ENCODE measurements at regions not wholly inside any gene's neighbourhood (a gene's known extent, or its start where the extent isn't known, plus 50 kb on each side); places are given as distances from the start of the nearest gene placed in this dataset.

DNA sequence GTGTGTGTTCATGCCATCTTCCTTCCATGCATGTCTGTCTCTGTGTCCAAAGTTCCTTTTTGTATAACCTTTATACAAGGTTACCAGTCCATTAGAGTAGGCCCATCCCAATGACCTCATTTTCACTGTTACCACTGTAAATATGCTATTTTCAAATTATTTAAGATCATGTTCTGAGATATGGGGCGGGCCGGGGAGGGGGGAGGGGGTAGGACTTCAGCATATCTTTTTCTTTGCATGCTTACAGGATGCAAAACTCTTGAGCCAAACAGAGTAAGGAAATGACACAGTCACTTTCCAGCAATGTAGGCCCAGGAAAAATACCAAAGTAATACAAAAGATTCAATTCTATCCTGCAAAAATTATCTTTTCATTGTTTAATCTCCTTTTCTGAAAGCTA lies 124.1 kb upstream of the HNRNPA3 start (continued):
- TF ChIP-seq, protein P1, sequence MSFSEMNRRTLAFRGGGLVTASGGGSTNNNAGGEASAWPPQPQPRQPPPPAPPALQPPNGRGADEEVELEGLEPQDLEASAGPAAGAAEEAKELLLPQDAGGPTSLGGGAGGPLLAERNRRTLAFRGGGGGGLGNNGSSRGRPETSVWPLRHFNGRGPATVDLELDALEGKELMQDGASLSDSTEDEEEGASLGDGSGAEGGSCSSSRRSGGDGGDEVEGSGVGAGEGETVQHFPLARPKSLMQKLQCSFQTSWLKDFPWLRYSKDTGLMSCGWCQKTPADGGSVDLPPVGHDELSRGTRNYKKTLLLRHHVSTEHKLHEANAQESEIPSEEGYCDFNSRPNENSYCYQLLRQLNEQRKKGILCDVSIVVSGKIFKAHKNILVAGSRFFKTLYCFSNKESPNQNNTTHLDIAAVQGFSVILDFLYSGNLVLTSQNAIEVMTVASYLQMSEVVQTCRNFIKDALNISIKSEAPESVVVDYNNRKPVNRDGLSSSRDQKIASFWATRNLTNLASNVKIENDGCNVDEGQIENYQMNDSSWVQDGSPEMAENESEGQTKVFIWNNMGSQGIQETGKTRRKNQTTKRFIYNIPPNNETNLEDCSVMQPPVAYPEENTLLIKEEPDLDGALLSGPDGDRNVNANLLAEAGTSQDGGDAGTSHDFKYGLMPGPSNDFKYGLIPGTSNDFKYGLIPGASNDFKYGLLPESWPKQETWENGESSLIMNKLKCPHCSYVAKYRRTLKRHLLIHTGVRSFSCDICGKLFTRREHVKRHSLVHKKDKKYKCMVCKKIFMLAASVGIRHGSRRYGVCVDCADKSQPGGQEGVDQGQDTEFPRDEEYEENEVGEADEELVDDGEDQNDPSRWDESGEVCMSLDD (tag by site-specific recombination; IDR thresholded peaks at IDR 0.05) = no peak
- no peak for TF ChIP-seq ZNF174 (tag by site-specific recombination; IDR thresholded peaks at IDR 0.05)

GRCh38 chr2:177090967-177091366 lies 121.6 kb upstream of the HNRNPA3 start:
- H3K4me1 ChIP-seq (ENCODE audit: control insufficient read depth, insufficient read depth, low read length) = no peaks in the 10 kb centered on the region
- H3K36me3 ChIP-seq (ENCODE audit: control insufficient read depth in 2 of 2, insufficient read depth in 1 of 2, low read length in 2 of 2) = no peaks in the 10 kb centered on the region
- H3K27ac ChIP-seq (ENCODE audit: extremely low read depth, low read depth, low read length) = no peak overlapping the region
- ChIA-PET POLR2A (interaction anchor here (0.6 kb wide), 1 partner anchor 581 kb away, joined by 5 read pairs; no protein-coding TSS in a partner anchor), CTCF (interaction anchor here (0.5 to 0.7 kb wide), 2 partner anchors 35 to 400 kb away, joined by 3 to 4 read pairs; no protein-coding TSS in a partner anchor)
- no peaks in the 10 kb centered on the region for H3K9me3 ChIP-seq (ENCODE audit: control insufficient read depth, insufficient read depth, low read depth, low read length)
- TF ChIP-seq ZNF747 (tag by site-specific recombination; IDR thresholded peaks at IDR 0.05) (no peak), ZNF146 (tag by site-specific recombination; IDR thresholded peaks at IDR 0.05) (no peak), KLF9 (tag by site-specific recombination; IDR thresholded peaks at IDR 0.05; ENCODE audit: low read depth) (no peak), ZNF23 (tag by site-specific recombination; IDR thresholded peaks at IDR 0.05; ENCODE audit: borderline replicate concordance) (no peak), ZNF513 (tag by site-specific recombination; IDR thresholded peaks at IDR 0.05) (no peak), ZNF629 (tag by site-specific recombination; IDR thresholded peaks at IDR 0.05) (no peak), ZNF24 (tag by site-specific recombination; IDR thresholded peaks at IDR 0.05) (no peak), ZNF510 (tag by site-specific recombination; IDR thresholded peaks at IDR 0.05; ENCODE audit: insufficient replicate concordance) (no peak), BCL11A (tag by site-specific recombination; IDR thresholded peaks at IDR 0.05; ENCODE audit: low read depth) (no peak), ZNF324 (tag by site-specific recombination; IDR thresholded peaks at IDR 0.05) (no peak), ZNF654 (tag by site-specific recombination; IDR thresholded peaks at IDR 0.05; ENCODE audit: low read depth) (no peak)
- TF ChIP-seq, protein P2, sequence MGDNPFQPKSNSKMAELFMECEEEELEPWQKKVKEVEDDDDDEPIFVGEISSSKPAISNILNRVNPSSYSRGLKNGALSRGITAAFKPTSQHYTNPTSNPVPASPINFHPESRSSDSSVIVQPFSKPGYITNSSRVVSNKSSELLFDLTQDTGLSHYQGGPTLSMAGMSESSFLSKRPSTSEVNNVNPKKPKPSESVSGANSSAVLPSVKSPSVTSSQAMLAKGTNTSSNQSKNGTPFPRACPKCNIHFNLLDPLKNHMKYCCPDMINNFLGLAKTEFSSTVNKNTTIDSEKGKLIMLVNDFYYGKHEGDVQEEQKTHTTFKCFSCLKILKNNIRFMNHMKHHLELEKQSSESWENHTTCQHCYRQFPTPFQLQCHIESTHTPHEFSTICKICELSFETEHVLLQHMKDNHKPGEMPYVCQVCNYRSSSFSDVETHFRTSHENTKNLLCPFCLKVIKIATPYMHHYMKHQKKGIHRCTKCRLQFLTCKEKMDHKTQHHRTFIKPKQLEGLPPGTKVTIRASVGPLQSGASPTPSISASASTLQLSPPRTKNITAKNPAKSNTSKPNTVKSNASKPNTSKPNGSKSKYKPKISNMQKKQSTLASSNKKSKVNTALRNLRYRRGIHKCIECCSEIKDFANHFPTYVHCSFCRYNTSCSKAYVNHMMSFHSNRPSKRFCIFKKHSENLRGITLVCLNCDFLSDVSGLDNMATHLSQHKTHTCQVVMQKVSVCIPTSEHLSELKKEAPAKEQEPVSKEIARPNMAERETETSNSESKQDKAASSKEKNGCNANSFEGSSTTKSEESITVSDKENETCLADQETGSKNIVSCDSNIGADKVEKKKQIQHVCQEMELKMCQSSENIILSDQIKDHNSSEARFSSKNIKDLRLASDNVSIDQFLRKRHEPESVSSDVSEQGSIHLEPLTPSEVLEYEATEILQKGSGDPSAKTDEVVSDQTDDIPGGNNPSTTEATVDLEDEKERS (tag by site-specific recombination; IDR thresholded peaks at IDR 0.05) = no peak
- no peak overlapping the region for H3K4me3 ChIP-seq (ENCODE audit: low read depth, low read length)

DNA sequence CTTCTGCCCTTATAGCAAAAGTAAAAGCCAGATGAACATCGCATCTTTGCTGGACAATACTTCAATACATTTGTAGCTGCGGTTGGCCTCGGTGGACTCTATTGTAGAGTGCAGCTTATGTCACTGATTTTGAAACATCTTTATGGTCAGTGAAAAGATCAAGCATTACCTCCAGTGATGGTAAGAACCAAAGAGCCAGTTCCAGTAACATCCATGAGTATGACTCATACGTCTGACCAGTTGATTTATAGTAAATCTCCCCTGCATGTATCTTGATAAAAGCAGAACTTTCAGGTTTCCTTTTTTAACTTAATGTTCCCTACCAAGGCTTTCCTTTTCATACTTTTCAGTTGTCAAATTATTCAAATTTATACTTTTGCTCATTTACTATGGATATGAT lies 119.2 kb upstream of the HNRNPA3 start:
- Histone ChIP-seq H3K4me1 (ENCODE audit: control insufficient read depth, insufficient read depth, low read length) (no peaks in the 10 kb centered on the region), H3K36me3 (ENCODE audit: control insufficient read depth in 2 of 2, insufficient read depth in 1 of 2, low read length in 2 of 2) (no peaks in the 10 kb centered on the region), H3K4me3 (ENCODE audit: low read depth, low read length) (no peak overlapping the region), H3K9me3 (ENCODE audit: control insufficient read depth, insufficient read depth, low read depth, low read length) (no peaks in the 10 kb centered on the region), H3K27ac (ENCODE audit: extremely low read depth, low read depth, low read length) (no peak overlapping the region)
- POLR2A ChIA-PET = no interaction called here
- CTCF ChIA-PET = no interaction called here
- TF ChIP-seq ZNF37A (tag by site-specific recombination; IDR thresholded peaks at IDR 0.05) = no peak
- TF ChIP-seq RBAK (tag by site-specific recombination; IDR thresholded peaks at IDR 0.05) = no peak
- TF ChIP-seq, protein P3, sequence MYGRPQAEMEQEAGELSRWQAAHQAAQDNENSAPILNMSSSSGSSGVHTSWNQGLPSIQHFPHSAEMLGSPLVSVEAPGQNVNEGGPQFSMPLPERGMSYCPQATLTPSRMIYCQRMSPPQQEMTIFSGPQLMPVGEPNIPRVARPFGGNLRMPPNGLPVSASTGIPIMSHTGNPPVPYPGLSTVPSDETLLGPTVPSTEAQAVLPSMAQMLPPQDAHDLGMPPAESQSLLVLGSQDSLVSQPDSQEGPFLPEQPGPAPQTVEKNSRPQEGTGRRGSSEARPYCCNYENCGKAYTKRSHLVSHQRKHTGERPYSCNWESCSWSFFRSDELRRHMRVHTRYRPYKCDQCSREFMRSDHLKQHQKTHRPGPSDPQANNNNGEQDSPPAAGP (tag by site-specific recombination; IDR thresholded peaks at IDR 0.05) = no peak
- no peak for TF ChIP-seq ZNF19 (tag by site-specific recombination; IDR thresholded peaks at IDR 0.05; ENCODE audit: low read depth)
- no peak for TF ChIP-seq ZNF112 (tag by site-specific recombination; IDR thresholded peaks at IDR 0.05)
- no peak for TF ChIP-seq ZNF433 (tag by site-specific recombination; IDR thresholded peaks at IDR 0.05; ENCODE audit: low read depth)
- no peak for TF ChIP-seq ZNF707 (tag by site-specific recombination; IDR thresholded peaks at IDR 0.05)
- TF ChIP-seq ZNF2 (tag by site-specific recombination; IDR thresholded peaks at IDR 0.05) = no peak
- TF ChIP-seq KLF16 (tag by site-specific recombination; IDR thresholded peaks at IDR 0.05) = no peak
- no peak for TF ChIP-seq ZNF785 (tag by site-specific recombination; IDR thresholded peaks at IDR 0.05)
- TF ChIP-seq, protein P4, sequence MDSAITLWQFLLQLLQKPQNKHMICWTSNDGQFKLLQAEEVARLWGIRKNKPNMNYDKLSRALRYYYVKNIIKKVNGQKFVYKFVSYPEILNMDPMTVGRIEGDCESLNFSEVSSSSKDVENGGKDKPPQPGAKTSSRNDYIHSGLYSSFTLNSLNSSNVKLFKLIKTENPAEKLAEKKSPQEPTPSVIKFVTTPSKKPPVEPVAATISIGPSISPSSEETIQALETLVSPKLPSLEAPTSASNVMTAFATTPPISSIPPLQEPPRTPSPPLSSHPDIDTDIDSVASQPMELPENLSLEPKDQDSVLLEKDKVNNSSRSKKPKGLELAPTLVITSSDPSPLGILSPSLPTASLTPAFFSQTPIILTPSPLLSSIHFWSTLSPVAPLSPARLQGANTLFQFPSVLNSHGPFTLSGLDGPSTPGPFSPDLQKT (IDR thresholded peaks at IDR 0.05; ENCODE audit: borderline replicate concordance, low read depth, low read length) = no peak
